ENCODE measurements at regions not wholly inside any gene's neighbourhood (a gene's known extent, or its start where the extent isn't known, plus 50 kb on each side); places are given as distances from the start of the nearest gene placed in this dataset.
"Not testable (repeated sequence)": the region's sequence is repeated elsewhere in the genome, so short reads cannot be mapped to it uniquely, and the experiment has no call there.

- H3K27ac ChIP-seq: not testable (repeated sequence)
These were observed 52.8 kb downstream of the FOXD4L6 start for GRCh38 chr9:41075671-41076070.

GRCh38 chr9:41074356-41074942 lies 54.0 kb downstream of the FOXD4L6 start:
- H3K27ac ChIP-seq: not testable (repeated sequence)

- H3K27ac ChIP-seq: not testable (repeated sequence)
These were observed 54.8 kb downstream of the FOXD4L6 start for GRCh38 chr9:41073471-41074243.

DNA sequence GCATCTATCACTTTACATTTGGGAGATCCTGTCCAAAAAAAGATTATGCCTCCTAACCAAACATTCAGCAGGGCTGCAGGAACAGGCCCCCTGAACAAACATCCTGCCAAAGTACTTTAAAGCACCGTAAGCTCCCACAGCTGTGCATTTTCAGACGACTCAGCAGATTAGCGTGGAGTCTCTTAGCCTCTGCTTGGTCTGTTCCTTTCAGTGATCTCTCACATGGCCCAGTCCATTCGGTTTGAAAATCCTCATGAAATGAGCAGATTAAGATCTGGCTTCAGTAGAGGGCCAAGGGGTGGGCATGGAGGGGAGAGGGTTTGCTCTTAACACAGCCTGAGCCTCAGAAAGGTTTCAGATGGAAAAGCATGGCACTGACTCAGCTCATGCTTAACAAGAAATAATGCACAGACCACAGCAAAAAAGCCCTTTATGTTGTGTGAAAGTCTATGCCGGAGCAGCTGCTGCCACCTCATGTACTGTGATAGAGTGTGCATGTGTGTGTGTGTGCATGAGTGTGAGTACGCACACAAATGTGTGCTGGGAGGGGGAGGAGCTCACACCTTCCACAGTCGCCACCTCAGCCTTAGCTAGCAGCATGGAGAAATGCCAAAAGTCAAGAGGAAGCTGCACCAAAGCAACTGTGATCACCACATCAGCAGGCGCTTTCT lies 64.2 kb downstream of the FOXD4L6 start:
- not testable (repeated sequence) for H3K27ac ChIP-seq

GRCh38 chr9:41063243-41063642 lies 65.2 kb downstream of the FOXD4L6 start:
- H3K27ac ChIP-seq: not testable (repeated sequence)

GRCh38 chr9:41059603-41060002 lies 68.9 kb downstream of the FOXD4L6 start:
- H3K27ac ChIP-seq: not testable (repeated sequence)

- not testable (repeated sequence) for H3K27ac ChIP-seq
These were observed 74.7 kb downstream of the FOXD4L6 start for GRCh38 chr9:41053666-41054363.

DNA sequence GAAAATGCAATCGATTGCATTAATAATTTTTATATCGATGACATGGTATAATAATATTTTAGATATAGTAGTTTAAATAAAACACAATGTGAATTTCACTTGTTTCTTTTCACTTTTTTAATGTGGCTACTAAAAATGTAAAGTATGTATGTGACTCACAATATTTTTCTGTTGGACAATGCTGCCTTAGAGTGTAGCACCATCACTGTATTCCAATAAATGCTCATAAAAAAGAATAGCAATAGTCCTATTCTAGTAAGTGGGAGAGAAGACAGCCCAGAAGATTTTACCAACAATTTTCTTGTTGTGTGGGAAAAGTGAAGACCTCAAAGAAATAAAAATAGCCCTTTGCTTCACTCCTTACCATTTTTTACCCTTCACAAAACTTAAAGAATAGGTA lies 79.8 kb downstream of the FOXD4L6 start:
- H3K27ac ChIP-seq: not testable (repeated sequence)

- not testable (repeated sequence) for H3K27ac ChIP-seq
These were observed 80.7 kb downstream of the FOXD4L6 start for GRCh38 chr9:41047792-41048191.

DNA sequence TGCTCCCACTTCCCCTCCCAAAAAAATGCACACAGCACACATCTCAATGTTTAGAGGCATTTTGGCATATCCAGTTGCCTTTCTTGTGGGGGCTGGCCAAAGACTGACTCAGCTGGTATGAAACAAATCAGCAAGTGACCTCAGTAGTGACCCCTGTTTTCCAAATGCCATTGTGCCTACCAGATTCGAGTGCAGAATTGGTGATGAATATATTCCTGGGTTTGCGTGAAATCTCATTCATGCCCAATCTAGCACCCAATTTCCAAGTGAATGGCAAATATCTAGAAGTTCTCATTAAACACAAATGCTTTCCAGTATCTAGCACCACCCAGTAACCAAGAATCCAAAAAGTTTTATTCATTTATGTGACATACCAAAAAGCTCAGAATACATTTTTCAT lies 83.6 kb downstream of the FOXD4L6 start:
- not testable (repeated sequence) for H3K27ac ChIP-seq

GRCh38 chr9:41043433-41043832 lies 85.0 kb downstream of the FOXD4L6 start:
- not testable (repeated sequence) for H3K27ac ChIP-seq

GRCh38 chr9:41042111-41042510 lies 86.4 kb downstream of the FOXD4L6 start:
- H3K27ac ChIP-seq: not testable (repeated sequence)

DNA sequence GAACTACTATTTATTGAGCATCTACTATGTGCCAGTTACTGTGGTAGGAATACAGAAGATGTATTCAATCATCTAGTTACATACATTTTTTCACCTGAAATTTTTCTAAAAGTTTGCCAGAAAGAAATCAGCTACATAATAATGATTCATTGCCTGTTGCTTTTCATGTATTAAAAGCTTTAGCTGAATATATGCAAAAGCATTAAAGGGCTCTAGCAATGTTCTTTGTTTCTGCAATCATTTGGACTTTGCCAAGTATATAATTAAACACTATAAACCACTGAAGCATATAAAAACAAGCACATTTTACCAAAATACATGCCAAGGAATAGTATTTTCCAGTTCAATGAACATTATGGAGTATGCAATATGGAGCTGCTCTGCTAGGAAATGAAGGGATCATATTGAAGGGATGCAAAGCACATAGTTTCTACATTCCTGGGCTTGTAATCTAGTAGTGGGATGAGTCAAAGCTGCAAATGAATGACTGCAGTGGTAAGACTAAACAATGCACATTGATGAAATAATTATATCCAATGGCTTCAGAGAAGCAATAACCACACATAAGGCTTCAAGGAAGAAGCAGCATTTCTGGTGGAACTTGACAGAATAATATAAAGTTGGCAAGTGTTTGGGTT lies 87.7 kb downstream of the FOXD4L6 start:
- not testable (repeated sequence) for H3K27ac ChIP-seq

DNA sequence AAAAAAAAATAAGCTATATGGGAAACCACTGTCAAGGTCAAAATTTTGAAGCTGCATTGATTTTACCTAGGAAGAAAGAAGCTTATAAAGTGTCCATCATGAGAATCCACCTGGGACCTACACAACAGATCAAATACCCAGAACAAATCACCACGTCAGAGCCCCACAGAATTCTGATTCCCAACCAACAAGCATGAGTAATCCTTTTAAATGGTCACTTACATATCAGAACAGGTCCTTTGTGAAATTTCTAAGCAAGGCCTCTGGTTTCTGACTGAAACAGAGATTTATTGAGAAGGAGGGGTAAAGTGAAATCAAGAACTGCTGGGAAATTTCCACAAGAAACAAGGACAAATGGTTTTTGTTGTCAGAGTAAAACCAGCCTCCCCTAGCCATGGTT lies 93.2 kb downstream of the FOXD4L6 start:
- H3K27ac ChIP-seq: not testable (repeated sequence)

DNA sequence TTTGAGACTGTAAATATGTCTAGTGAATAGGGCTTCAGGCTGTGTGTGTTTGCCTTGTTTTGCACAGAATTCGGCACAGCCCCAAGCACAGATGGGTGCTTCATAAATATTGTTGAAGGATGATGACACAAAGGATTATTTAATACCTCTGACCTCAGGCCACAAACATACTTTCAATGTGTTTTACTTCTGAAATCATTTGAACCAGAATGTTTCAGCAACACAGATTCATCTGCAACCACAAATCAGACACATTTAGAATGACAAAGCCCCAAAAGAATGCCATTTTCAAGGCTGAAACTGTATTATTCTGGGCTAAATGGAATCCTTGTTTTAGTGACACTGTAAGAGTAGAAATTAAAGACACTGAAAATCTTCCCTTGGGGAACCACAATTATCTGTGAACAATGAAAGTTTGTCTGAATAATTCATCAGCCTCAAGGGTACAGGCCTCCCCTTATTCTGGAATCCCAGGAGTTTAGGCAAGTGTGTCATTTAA lies 93.7 kb downstream of the FOXD4L6 start:
- not testable (repeated sequence) for H3K27ac ChIP-seq

DNA sequence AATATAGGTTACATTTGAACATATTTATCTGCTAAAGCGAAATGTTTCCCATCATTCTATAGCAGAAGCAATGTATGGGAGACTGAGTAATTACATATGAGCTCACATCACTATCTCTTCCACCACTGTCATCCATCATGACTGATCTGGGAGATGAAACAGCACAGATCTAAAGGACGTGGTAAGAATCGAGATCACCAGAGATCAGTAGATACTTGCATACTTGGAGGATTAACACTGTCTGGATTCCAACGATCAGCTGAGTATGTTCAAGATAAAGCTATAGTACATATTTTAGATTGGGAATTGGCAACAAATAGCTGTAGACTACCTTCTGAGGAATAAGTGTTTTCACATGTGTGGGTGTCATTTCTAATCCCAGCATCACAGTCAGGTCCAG lies 94.6 kb downstream of the FOXD4L6 start:
- not testable (repeated sequence) for H3K27ac ChIP-seq

DNA sequence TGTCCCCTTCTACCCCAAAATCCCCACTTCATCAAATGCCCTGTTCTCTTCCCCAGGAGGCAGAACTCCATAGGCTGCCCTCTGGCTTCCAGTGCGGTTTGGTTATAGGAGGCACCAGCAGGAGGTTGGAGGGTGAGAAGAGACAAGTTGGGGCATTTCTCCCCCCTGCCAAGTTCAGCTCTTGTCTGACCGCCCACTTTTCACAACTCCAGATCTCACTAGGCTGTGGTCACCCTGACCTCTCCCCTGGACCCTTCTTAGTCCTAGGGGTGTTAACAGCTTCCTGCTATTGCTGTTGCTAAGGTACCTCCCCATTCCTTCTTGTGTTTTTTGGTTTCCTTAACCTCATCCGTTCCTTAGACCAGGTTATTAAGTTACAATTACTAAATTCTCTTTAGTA lies 95.1 kb downstream of the FOXD4L6 start:
- not testable (repeated sequence) for H3K27ac ChIP-seq

- H3K27ac ChIP-seq: not testable (repeated sequence)
These were observed 101.4 kb downstream of the FOXD4L6 start for GRCh38 chr9:41026912-41027676.

GRCh38 chr9:41022365-41022764 lies 106.1 kb downstream of the FOXD4L6 start:
- H3K27ac ChIP-seq: not testable (repeated sequence)

GRCh38 chr9:41019858-41020562 lies 108.5 kb downstream of the FOXD4L6 start:
- not testable (repeated sequence) for H3K27ac ChIP-seq
